ACC112 (cell line): ENCODE measurements at regions not wholly inside any gene's neighbourhood (a gene's known extent, or its start where the extent isn't known, plus 50 kb on each side); places are given as distances from the start of the nearest gene placed in this dataset.
A peak's percentile ranks its signal among the peaks of the same experiment; 100 is the strongest.

Experiments
- H2AFZ ChIP-seq: fragments of 200-600 bp; sonication (generic); one replicate; pipeline ENCODE4 v1.6.0; 2017; ENCODE audit warnings: antibody characterized with exemption, low read length; ENCODE audit not compliant: unreplicated experiment
- H3K27ac ChIP-seq: fragments of 200-600 bp; sonication (generic); 2 replicates; pipeline ENCODE4 v1.5.1; 2014; ENCODE audit warnings: low read depth, mild to moderate bottlenecking, antibody characterized with exemption, low read length, moderate library complexity
- H3K27me3 ChIP-seq: fragments of 200-600 bp; sonication (generic); 2 replicates; pipeline ENCODE4 v1.6.1; 2014; ENCODE audit warnings: mild to moderate bottlenecking, antibody characterized with exemption, low read length, moderate library complexity, mixed read lengths; ENCODE audit not compliant: insufficient read depth
- H3K36me3 ChIP-seq: fragments of 200-600 bp; sonication (generic); 2 replicates; pipeline ENCODE4 v1.6.1; 2016; ENCODE audit warnings: mild to moderate bottlenecking, antibody characterized with exemption, low read length, moderate library complexity, mixed read lengths; ENCODE audit not compliant: insufficient read depth
- H3K4me1 ChIP-seq: fragments of 200-600 bp; sonication (generic); one replicate; pipeline ENCODE4 v1.6.1; 2016; ENCODE audit warnings: low read length, mixed read lengths; ENCODE audit not compliant: insufficient read depth, unreplicated experiment, control insufficient read depth
- H3K4me3 ChIP-seq: fragments of 200-600 bp; sonication (generic); 2 replicates; pipeline ENCODE4 v1.5.1; 2014; ENCODE audit warnings: mild to moderate bottlenecking, low read depth, low read length
- H3K79me2 ChIP-seq: fragments of 200-600 bp; sonication (generic); one replicate; pipeline ENCODE4 v1.6.0; 2016; ENCODE audit warnings: low read length; ENCODE audit not compliant: control insufficient read depth, unreplicated experiment, insufficient read depth

DNA sequence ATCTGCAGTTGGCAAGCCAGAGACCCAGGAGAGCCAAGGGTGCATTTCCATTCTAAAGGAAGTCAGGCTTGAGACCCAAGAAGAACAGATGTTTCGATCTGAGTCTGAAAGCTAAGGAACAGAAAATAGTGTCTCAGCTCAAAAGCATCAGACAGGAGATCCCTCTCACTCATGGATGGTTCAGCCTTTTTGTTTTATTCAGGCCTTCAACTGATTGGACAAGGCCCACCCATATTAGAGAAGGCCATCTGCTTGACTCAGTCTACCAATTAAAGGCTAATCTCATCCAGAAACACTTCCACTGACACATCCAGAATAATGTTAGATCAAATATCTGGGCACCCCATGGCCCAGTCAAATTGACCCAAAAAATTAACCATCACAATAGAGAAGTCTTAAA, 255.0 kb downstream of the TXNL1 start:
- H3K27me3 ChIP-seq, result no peaks in the 10 kb centered on the region
- no peaks in the 10 kb centered on the region for H3K36me3 ChIP-seq
- no peak overlapping the region for H3K27ac ChIP-seq
- H3K79me2 ChIP-seq, result no peaks in the 10 kb centered on the region
- no peak overlapping the region for H3K4me3 ChIP-seq
- H2AFZ ChIP-seq, result no peak overlapping the region
- H3K4me1 ChIP-seq, result peaks cover 5% of the 10 kb centered on the region

DNA sequence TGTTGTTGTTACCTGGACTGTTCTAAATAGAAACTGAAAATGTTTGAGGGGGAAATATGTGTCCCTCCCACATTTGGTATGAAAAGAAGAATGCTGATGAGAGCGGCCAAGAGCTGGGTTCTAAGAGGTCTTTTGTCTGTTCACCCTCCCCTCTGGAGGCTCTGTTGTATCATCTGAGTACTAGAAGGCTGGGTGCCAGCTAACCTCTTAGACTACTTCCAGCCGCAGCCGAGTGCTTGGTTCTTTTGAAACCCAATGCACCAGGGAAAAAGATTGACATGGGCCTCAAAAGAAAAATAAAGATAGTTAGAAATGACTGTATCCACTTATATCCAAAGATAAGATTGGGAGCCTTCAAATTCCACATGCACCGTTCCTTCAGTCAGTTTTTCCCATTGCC, 255.9 kb downstream of the TXNL1 start:
- H3K27ac ChIP-seq, result no peak overlapping the region
- no peaks in the 10 kb centered on the region for H3K36me3 ChIP-seq
- peaks cover 5% of the 10 kb centered on the region for H3K4me1 ChIP-seq

DNA sequence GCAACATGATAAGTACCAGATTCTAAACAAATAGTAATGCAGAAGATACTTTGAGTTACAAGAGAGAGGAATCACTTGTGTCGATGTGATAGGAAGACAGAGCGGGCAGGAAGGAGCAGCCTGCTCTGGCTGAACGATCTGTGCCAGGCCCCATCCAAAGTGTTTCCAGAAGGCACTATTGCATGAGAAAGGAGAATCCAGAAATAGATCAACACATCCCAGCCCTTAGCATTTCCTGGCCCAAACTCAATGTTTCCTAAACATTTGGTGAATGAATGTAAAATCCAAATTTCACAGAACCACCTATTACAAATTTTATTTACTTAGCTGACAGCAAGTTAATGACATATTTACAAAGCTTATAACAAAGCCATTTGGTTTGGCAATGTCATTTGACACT, 257.2 kb downstream of the TXNL1 start:
- H3K4me3 ChIP-seq, result no peak overlapping the region
- H3K27me3 ChIP-seq, result no peaks in the 10 kb centered on the region
- H3K36me3 ChIP-seq, result no peaks in the 10 kb centered on the region
- no peaks in the 10 kb centered on the region for H3K79me2 ChIP-seq
- no peak overlapping the region for H3K27ac ChIP-seq
- no peak overlapping the region for H2AFZ ChIP-seq
- peaks cover 5% of the 10 kb centered on the region for H3K4me1 ChIP-seq

More for the DNA sequence above, 255.9 kb downstream of the TXNL1 start:
- Histone ChIP-seq H2AFZ (peak overlapping the region; percentile 4), H3K4me3 (no peak overlapping the region), H3K27me3 (no peaks in the 10 kb centered on the region), H3K79me2 (no peaks in the 10 kb centered on the region)

DNA sequence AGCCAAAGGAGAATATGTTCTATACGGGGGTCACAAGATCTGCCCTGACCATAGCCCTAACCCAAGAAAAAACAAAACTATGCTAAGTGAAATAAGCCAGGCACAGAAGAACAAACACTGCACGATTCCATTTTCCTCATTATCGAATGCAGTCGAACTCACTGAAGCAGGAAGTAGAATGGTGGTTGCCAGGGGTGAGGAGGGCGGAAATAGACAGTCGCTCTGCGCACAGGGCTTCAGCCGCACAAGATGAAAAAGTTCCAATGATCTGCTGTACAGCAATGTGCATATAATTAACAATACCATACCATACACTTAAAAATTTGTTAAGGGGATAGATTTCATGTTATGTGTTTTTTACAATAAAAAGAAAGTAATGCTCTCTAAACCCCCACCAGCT, 257.7 kb downstream of the TXNL1 start:
- H3K79me2 ChIP-seq, result no peaks in the 10 kb centered on the region
- no peak overlapping the region for H2AFZ ChIP-seq

DNA sequence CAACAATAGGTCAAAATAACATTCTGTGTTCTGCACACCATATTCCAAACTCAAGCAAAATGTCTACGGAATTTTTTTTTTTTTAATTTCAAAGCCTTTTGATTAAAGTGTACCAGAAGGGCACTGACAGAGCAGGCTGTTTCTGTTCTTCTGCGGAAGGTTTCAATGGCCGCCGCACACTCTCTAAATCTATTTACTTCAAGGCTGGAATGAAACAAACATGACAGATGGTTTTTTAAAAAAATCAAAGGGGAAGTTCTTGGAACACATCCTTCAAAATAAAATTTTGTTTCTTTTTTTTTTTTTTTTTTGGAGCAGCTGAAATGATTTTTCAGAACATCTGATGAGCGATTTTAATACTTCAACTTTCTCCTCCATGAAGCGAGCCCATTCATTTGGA, 259.1 kb downstream of the TXNL1 start:
- peaks cover 11% of the 10 kb centered on the region for H3K4me1 ChIP-seq
- no peak overlapping the region for H3K27ac ChIP-seq
- no peaks in the 10 kb centered on the region for H3K79me2 ChIP-seq
- peak overlapping the region; percentile 65 for H2AFZ ChIP-seq
- peak overlapping the region; percentile 70 for H3K4me3 ChIP-seq
- no peaks in the 10 kb centered on the region for H3K27me3 ChIP-seq
- no peaks in the 10 kb centered on the region for H3K36me3 ChIP-seq

More for the DNA sequence above, 257.7 kb downstream of the TXNL1 start:
- Histone ChIP-seq H3K4me1 (peaks cover 5% of the 10 kb centered on the region), H3K4me3 (no peak overlapping the region), H3K27ac (no peak overlapping the region), H3K27me3 (no peaks in the 10 kb centered on the region), H3K36me3 (no peaks in the 10 kb centered on the region)

DNA sequence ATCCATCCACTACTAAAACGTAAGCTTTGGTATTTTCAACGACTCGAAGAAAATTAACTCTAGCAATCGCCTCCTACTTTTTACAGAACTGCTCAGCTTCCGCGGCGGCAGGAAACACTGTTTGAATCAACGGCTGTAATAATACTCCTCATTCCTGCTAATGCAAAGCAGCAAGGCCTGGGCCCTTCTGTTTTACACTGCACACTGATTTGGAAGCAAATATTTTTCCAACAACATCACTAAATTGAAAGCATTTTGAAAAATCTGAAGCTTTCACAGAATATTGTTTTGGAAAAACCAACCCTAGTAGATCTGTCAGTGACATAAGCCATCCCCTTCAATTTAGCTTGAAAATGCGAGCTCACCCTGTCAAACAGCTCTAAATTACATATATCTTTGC, 261.2 kb downstream of the TXNL1 start:
- H3K4me3 ChIP-seq, result no peak overlapping the region
- H3K36me3 ChIP-seq, result no peaks in the 10 kb centered on the region
- no peak overlapping the region for H3K27ac ChIP-seq
- no peak overlapping the region for H2AFZ ChIP-seq
- H3K79me2 ChIP-seq, result no peaks in the 10 kb centered on the region
- H3K4me1 ChIP-seq, result peaks cover 16% of the 10 kb centered on the region
- H3K27me3 ChIP-seq, result no peaks in the 10 kb centered on the region

DNA sequence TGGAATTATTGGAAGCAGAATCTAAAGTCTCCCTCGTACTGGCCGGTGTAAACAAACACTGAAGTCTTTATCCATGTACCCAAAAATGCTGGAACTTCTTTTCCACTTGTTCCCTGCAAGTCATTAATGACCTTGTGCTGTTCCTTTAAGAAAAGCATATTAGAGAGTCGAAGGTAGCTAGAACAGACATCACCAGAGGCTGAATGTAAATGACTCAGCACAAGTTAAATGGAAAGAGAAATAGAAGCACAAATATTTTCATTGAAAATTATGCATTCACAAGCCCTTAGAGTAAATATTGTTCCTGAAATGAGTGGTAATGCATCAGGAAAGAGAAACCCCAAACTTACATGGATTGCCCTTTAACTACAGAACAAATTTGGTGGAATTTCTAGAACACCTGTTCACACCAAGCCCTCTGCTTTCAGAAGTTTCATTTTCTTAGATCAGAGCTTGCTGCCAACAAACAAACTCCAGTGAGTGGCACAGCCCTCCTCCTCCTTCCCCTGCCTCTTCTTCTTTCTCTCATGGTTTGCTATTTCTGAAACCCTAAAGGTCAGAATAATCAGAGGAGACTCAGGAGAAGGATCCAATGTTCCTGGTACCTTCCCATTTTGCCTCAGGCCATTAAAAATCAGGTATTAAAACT, 264.3 kb downstream of the TXNL1 start:
- Histone ChIP-seq H3K27ac (peak overlapping the region; percentile 34; the same call in 1 of the 2 replicates), H3K27me3 (no peaks in the 10 kb centered on the region), H2AFZ (peak overlapping the region; percentile 82)

DNA sequence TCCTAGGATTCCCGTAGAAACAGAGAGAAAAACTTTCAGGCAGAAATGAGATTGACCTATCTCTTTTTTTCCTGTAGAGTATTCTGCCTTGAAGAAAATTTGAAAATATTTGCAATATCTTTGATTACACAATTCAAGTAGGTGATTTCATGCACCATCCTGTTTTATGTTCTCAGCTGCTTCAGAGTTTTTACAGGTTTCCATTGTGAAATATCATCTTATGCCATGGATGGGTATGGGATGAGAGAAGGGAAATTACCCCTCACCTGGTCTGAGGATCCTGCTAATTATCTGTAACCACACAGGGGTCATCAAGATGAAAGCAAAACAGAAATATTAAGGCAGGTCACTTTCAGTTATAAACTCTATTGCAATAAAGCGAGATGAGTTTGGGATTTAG, 264.8 kb downstream of the TXNL1 start:
- Histone ChIP-seq H2AFZ (peak overlapping the region; percentile 82), H3K27ac (no peak overlapping the region), H3K79me2 (no peaks in the 10 kb centered on the region), H3K4me3 (no peak overlapping the region), H3K36me3 (no peaks in the 10 kb centered on the region), H3K27me3 (no peaks in the 10 kb centered on the region), H3K4me1 (peaks cover 16% of the 10 kb centered on the region)

More for the DNA sequence above, 264.3 kb downstream of the TXNL1 start:
- no peaks in the 10 kb centered on the region for H3K36me3 ChIP-seq
- no peaks in the 10 kb centered on the region for H3K79me2 ChIP-seq
- peak overlapping the region; percentile 42 for H3K4me3 ChIP-seq
- H3K4me1 ChIP-seq, result peaks cover 16% of the 10 kb centered on the region

DNA sequence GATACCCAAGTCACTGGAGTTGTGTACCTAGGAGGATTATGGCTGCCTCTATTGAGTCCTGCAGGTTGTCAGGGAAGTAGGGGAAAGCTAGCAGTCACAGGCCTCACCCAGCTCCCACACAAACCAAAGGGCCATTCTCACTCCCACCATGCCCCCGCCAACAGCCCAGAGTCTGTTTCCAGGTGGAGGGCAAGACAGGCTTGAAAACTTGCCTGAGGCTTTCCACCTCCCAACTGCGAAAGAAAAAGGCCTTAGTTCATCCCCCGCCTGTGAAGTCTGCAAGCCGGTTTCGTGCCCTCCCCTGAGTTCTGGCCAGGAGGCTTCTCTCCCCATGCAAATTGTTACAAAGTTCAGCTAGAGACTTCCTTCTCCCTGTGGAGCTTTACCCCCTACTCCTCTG, 270.3 kb downstream of the TXNL1 start:
- H3K4me3 ChIP-seq, result no peak overlapping the region
- no peaks in the 10 kb centered on the region for H3K27me3 ChIP-seq

DNA sequence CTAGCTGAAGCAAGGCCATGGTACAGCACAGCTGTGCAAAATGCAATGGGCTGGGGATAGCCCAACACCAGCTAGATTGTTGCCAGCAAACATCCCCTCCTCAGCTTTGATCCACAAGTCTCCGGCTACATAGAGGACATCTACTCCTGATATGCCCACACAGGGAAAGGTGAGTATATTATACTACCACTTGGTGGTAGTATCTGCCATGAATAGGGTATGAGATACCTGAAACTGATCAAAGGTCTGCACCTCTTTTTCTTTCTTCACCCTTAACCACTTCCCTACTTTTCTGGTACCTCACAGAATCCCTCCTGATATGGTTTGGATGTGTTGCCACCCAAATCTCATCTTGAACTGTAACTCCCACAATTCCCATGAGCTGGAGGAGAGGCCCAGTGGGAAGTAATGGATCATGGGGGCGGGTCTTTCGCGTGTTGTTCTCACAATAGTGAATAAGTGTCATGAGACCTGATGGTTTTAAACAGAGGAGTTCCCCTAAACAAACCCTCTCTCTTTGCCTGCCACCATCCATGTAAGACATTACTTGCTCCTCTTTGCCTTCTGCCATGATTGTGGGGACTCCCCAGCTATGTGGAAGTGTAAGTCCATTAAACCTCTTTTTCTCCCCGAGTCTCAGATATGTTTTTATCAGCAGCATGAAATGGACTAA, 279.6 kb downstream of the TXNL1 start:
- Histone ChIP-seq H3K79me2 (no peaks in the 10 kb centered on the region), H3K4me1 (no peaks in the 10 kb centered on the region), H3K27ac (no peak overlapping the region), H2AFZ (no peak overlapping the region), H3K27me3 (no peaks in the 10 kb centered on the region), H3K36me3 (no peaks in the 10 kb centered on the region), H3K4me3 (no peak overlapping the region)

More for the DNA sequence above, 270.3 kb downstream of the TXNL1 start:
- Histone ChIP-seq H2AFZ (no peak overlapping the region), H3K79me2 (no peaks in the 10 kb centered on the region), H3K36me3 (no peaks in the 10 kb centered on the region), H3K27ac (no peak overlapping the region), H3K4me1 (no peaks in the 10 kb centered on the region)

DNA sequence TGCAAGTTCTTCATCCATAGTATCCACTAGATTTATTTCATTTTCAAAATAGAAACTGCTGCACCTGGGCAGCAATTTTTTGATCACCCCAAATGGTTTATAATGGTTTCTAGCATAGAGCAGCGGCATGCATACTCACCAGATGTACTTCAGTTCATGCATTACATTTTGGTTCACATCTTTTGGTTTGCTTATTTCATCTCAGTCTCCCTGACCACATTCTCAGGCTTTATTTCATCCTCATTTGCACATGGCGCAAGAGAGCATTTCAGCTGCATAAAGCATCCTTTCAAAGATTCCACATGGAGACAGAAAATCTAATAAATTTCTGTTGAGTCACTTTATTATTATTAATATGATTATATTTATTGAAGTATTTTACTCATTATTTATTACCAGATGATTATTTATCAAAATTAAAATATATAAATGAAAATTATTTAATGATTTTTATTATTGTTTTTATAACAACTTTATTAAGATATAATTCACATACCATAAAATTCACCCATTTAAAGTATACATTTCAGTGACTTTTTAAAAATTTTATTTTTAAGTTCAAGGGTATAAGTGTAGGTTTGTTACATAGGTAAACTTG, 284.6 kb downstream of the TXNL1 start:
- no peak overlapping the region for H3K27ac ChIP-seq
- H3K79me2 ChIP-seq, result no peaks in the 10 kb centered on the region
- no peak overlapping the region for H2AFZ ChIP-seq
- no peaks in the 10 kb centered on the region for H3K4me1 ChIP-seq
- H3K36me3 ChIP-seq, result no peaks in the 10 kb centered on the region
- no peaks in the 10 kb centered on the region for H3K27me3 ChIP-seq
- no peak overlapping the region for H3K4me3 ChIP-seq
